RWPE2 (cell line): ENCODE measurements at regions not wholly inside any gene's neighbourhood (a gene's known extent, or its start where the extent isn't known, plus 50 kb on each side); places are given as distances from the start of the nearest gene placed in this dataset.
"Not testable (repeated sequence)": the region's sequence is repeated elsewhere in the genome, so short reads cannot be mapped to it uniquely, and the experiment has no call there.

Experiments
- ATAC-seq: fragments of 200-7000 bp; cut with Tn5 transposase; 3 replicates; pipeline ENCODE4 v1.9.1; 2021; ENCODE audit warnings: low read depth
- DNase-seq: peaks from one replicate; pipeline ENCODE4 v3.0.0-alpha.2; 2020; ENCODE audit warnings: low spot score
- H3K27ac ChIP-seq: fragments of 450-650 bp; 2 replicates; pipeline ENCODE4 v1.5.1; 2017; ENCODE audit warnings: mild to moderate bottlenecking; ENCODE audit not compliant: poor library complexity, severe bottlenecking
- H3K27me3 ChIP-seq: fragments of 250-450 bp; sonication (Bioruptor Pico); 2 replicates; pipeline ENCODE4 v1.5.1; 2021; ENCODE audit warnings: mild to moderate bottlenecking, moderate library complexity; ENCODE audit not compliant: insufficient read depth, poor library complexity, severe bottlenecking
- H3K36me3 ChIP-seq: fragments of 250-450 bp; sonication (Bioruptor Pico); 2 replicates; pipeline ENCODE4 v1.5.1; 2020; ENCODE audit warnings: low read depth, mild to moderate bottlenecking, moderate library complexity
- H3K4me1 ChIP-seq: fragments of 250-450 bp; sonication (Bioruptor Pico); 2 replicates; pipeline ENCODE4 v1.5.1; 2021; ENCODE audit warnings: mild to moderate bottlenecking, moderate library complexity; ENCODE audit not compliant: insufficient read depth, poor library complexity, severe bottlenecking
- H3K4me3 ChIP-seq: fragments of 250-450 bp; sonication (Bioruptor Pico); 2 replicates; pipeline ENCODE4 v1.5.1; 2021; ENCODE audit warnings: mild to moderate bottlenecking, moderate library complexity; ENCODE audit not compliant: severe bottlenecking
- H3K9me3 ChIP-seq: fragments of 250-450 bp; sonication (Bioruptor Pico); 2 replicates; pipeline ENCODE4 v1.5.1; 2021; ENCODE audit warnings: mild to moderate bottlenecking, moderate library complexity; ENCODE audit not compliant: severe bottlenecking
- TF ChIP-seq, protein P1 (sequence below): fragments of 450-650 bp; IDR thresholded peaks from one replicate; pipeline ENCODE4 v1.5.1; 2017; ENCODE audit warnings: mild to moderate bottlenecking, moderate library complexity; ENCODE audit not compliant: poor library complexity, severe bottlenecking

- Histone ChIP-seq H3K36me3 (no peaks in the 10 kb centered on the region), H3K9me3 (no peaks in the 10 kb centered on the region), H3K4me1 (peaks cover 56% of the 10 kb centered on the region), H3K27me3 (no peaks in the 10 kb centered on the region), H3K4me3 (no peak overlapping the region), H3K27ac (peak overlapping the region; percentile 96)
- DNase-seq = no peak
- TF ChIP-seq, protein P1, sequence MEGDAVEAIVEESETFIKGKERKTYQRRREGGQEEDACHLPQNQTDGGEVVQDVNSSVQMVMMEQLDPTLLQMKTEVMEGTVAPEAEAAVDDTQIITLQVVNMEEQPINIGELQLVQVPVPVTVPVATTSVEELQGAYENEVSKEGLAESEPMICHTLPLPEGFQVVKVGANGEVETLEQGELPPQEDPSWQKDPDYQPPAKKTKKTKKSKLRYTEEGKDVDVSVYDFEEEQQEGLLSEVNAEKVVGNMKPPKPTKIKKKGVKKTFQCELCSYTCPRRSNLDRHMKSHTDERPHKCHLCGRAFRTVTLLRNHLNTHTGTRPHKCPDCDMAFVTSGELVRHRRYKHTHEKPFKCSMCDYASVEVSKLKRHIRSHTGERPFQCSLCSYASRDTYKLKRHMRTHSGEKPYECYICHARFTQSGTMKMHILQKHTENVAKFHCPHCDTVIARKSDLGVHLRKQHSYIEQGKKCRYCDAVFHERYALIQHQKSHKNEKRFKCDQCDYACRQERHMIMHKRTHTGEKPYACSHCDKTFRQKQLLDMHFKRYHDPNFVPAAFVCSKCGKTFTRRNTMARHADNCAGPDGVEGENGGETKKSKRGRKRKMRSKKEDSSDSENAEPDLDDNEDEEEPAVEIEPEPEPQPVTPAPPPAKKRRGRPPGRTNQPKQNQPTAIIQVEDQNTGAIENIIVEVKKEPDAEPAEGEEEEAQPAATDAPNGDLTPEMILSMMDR = no peak
- ATAC-seq = peak; percentile 75
Measured at GRCh38 chr3:16069149-16069922, 105.1 kb upstream of the GALNT15 start.

- Histone ChIP-seq H3K9me3 (no peaks in the 10 kb centered on the region), H3K4me1 (peaks cover 50% of the 10 kb centered on the region), H3K27ac (no peak overlapping the region), H3K4me3 (no peak overlapping the region), H3K36me3 (no peaks in the 10 kb centered on the region), H3K27me3 (no peaks in the 10 kb centered on the region)
- ATAC-seq = no peak
- DNase-seq = no peak
- TF ChIP-seq, protein P1 = no peak
Measured at GRCh38 chr3:16070707-16071106, 103.8 kb upstream of the GALNT15 start.

GRCh38 chr3:16071206-16071605 lies 103.3 kb upstream of the GALNT15 start:
- DNase-seq (no peak), ATAC-seq (no peak)
- TF ChIP-seq, protein P1 = no peak
- Histone ChIP-seq H3K36me3 (no peaks in the 10 kb centered on the region), H3K4me1 (peaks cover 50% of the 10 kb centered on the region), H3K9me3 (no peaks in the 10 kb centered on the region), H3K27me3 (no peaks in the 10 kb centered on the region), H3K27ac (no peak overlapping the region), H3K4me3 (no peak overlapping the region)

- Histone ChIP-seq H3K36me3 (no peaks in the 10 kb centered on the region), H3K9me3 (no peaks in the 10 kb centered on the region), H3K4me1 (peaks cover 39% of the 10 kb centered on the region), H3K4me3 (no peak overlapping the region), H3K27ac (peak overlapping the region; percentile 78), H3K27me3 (no peaks in the 10 kb centered on the region)
- ATAC-seq = peak; percentile 68
- TF ChIP-seq, protein P1 = no peak
- DNase-seq = no peak
Measured at GRCh38 chr3:16072420-16073110, 101.9 kb upstream of the GALNT15 start.

DNA sequence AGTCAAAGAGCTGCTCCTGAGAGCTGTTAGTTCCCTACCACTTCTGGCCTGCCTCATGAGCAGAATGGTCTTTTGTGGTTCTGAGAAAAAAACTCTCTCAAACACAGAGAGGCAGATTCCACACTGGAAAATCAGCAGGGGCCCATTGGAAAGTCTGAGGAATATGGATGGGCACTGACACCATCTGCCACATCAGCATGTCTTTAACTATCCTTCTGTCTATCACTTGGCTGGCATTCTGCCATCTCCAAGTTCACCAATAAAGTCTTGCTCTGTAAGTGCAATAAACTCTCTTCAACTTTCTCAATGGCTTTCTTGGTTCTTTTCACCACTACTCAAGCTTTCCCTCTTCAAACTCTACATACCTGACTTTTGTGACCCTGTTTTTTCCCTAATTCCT lies 101.3 kb upstream of the GALNT15 start:
- TF ChIP-seq, protein P1 = no peak
- Histone ChIP-seq H3K27me3 (no peaks in the 10 kb centered on the region), H3K4me3 (no peak overlapping the region), H3K27ac (peak overlapping the region; percentile 78), H3K4me1 (peaks cover 32% of the 10 kb centered on the region), H3K36me3 (no peaks in the 10 kb centered on the region), H3K9me3 (no peaks in the 10 kb centered on the region)
- DNase-seq (no peak), ATAC-seq (no peak)

DNA sequence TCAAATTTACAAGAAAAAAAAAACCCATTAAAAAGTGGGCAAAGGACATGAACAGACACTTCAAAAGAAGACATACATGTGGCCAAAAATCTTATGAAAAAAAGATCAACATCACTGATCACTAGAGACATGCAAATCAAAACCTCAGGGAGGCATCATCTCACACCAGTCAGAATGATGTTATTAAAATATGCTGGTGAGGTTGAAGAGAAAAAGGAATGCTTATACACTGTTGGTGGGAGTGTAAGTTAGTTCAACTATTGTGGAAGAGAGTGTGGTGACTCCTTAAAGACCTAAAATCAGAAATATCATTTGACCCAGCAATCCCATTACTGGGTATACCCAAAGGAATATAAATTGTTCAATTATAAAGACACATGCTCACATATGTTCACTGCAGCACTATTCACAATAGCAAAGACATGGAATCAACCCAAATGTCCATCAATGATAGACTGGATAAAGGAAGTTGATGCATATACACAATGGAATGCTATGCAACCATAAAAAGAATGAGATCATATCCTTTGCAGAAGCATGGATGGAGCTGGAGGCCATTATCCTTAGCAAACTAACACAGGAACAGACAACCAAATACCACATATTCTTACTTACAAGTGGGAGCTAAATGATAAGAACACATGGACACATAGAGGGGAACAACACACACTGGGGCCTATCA lies 100.3 kb upstream of the GALNT15 start:
- peak overlapping the region; percentile 78 for H3K27ac ChIP-seq

More for the DNA sequence above, 100.3 kb upstream of the GALNT15 start:
- H3K4me3 ChIP-seq, DNase-seq, H3K9me3 ChIP-seq, H3K27me3 ChIP-seq, H3K36me3 ChIP-seq: not testable (repeated sequence)
- H3K4me1 ChIP-seq = peaks cover 25% of the 10 kb centered on the region
- peak; percentile 63; the same call in 1 of the 3 replicates for ATAC-seq
